ENCODE measurements at regions not wholly inside any gene's neighbourhood (a gene's known extent, or its start where the extent isn't known, plus 50 kb on each side); places are given as distances from the start of the nearest gene placed in this dataset.

DNA sequence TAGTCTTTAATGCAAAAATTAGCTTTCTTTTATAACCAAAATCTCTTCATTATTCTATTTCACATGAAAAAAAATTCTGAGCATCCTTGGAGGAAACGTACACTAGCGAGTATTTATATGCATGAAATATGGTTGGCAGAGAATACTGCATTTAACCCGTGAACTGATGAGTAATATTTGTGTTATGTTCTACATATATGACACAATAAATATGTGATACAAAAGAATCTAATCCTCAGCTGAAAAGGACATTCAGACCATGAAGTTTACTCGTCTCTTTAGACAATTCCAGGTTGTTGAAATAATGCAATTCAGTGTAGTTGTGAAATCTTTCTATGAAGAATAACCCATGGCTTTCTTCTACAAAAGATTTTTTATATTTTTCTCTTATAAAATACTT, 524.8 kb upstream of the MAN1A1 start:
- TF ChIP-seq, protein P1, sequence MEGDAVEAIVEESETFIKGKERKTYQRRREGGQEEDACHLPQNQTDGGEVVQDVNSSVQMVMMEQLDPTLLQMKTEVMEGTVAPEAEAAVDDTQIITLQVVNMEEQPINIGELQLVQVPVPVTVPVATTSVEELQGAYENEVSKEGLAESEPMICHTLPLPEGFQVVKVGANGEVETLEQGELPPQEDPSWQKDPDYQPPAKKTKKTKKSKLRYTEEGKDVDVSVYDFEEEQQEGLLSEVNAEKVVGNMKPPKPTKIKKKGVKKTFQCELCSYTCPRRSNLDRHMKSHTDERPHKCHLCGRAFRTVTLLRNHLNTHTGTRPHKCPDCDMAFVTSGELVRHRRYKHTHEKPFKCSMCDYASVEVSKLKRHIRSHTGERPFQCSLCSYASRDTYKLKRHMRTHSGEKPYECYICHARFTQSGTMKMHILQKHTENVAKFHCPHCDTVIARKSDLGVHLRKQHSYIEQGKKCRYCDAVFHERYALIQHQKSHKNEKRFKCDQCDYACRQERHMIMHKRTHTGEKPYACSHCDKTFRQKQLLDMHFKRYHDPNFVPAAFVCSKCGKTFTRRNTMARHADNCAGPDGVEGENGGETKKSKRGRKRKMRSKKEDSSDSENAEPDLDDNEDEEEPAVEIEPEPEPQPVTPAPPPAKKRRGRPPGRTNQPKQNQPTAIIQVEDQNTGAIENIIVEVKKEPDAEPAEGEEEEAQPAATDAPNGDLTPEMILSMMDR (IDR thresholded peaks at IDR 0.05) = no peak
- TF ChIP-seq POLR2AphosphoS5 (IDR thresholded peaks at IDR 0.05) (no peak), POLR2A (IDR thresholded peaks at IDR 0.05) (no peak), EP300 (IDR thresholded peaks at IDR 0.05) (no peak)

Measured in gastroesophageal sphincter (tissue), 3 donors.